ENCODE measurements at regions not wholly inside any gene's neighbourhood (a gene's known extent, or its start where the extent isn't known, plus 50 kb on each side); places are given as distances from the start of the nearest gene placed in this dataset.

DNA sequence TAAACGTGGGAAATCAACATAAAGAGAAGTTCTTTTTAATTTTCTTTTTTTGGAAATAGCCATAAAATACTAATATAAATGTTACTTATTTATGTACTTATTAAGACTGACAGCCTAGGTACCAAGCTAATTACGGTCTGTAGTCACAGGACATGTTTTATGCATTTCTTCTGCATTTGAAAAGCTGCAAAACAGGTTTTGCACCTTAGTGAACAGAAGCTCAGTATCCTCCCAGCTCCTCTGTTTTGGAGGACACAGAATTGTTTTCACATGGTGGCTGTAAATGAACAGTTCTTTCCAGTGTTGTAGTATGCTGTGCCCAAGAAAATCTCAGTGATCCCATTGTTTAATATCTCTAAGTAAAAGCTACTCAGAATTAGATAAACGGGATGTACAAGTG, 1788.0 kb upstream of the TENM3 start:
- DNase-seq (ENCODE audit: low read depth, low spot score) (no peak), ATAC-seq (no peak)
- no peak overlapping the region for H3K4me2 ChIP-seq (ENCODE audit: low read length)
- POLR2A ChIA-PET = no interaction called here
- H3K4me3 ChIP-seq (replicated peaks in 1 of 2; ENCODE audit: low read depth in 1 of 2, low read length in 2 of 2) = no peak overlapping the region
- BruUV-seq (replicated peaks) = no TSS peak
- no peak overlapping the region for H2AFZ ChIP-seq (ENCODE audit: low read depth, low read length, poor library complexity, severe bottlenecking)
- H3K9ac ChIP-seq (ENCODE audit: low read length) = no peak overlapping the region
- TF ChIP-seq TCF7L2 (IDR thresholded peaks at IDR 0.05; ENCODE audit: borderline replicate concordance, extremely low read depth, insufficient read depth, insufficient read length) (no peak), SIN3A (IDR thresholded peaks at IDR 0.05; ENCODE audit: low read depth) (no peak), SP1 (IDR thresholded peaks at IDR 0.05; ENCODE audit: low read depth) (no peak), ZFX (IDR thresholded peaks at IDR 0.05) (no peak), CBX3 (IDR thresholded peaks at IDR 0.05; ENCODE audit: low read depth) (no peak), ELF1 (IDR thresholded peaks at IDR 0.05; ENCODE audit: borderline replicate concordance, low read depth) (no peak), RAD21 (IDR thresholded peaks at IDR 0.05; ENCODE audit: low read depth) (no peak)
- TF ChIP-seq, protein P1, sequence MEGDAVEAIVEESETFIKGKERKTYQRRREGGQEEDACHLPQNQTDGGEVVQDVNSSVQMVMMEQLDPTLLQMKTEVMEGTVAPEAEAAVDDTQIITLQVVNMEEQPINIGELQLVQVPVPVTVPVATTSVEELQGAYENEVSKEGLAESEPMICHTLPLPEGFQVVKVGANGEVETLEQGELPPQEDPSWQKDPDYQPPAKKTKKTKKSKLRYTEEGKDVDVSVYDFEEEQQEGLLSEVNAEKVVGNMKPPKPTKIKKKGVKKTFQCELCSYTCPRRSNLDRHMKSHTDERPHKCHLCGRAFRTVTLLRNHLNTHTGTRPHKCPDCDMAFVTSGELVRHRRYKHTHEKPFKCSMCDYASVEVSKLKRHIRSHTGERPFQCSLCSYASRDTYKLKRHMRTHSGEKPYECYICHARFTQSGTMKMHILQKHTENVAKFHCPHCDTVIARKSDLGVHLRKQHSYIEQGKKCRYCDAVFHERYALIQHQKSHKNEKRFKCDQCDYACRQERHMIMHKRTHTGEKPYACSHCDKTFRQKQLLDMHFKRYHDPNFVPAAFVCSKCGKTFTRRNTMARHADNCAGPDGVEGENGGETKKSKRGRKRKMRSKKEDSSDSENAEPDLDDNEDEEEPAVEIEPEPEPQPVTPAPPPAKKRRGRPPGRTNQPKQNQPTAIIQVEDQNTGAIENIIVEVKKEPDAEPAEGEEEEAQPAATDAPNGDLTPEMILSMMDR (IDR thresholded peaks at IDR 0.05 in 2 of 3, conservative IDR thresholded peaks at IDR 0.05 in 1 of 3; ENCODE audit: borderline replicate concordance in 1 of 3, insufficient read depth in 1 of 3, low read depth in 2 of 3, low read length in 2 of 3) = no peak
- RAD21 ChIA-PET (ENCODE audit: low non-redundant PET in 1 of 2, low total read pairs in 2 of 2, uncharacterized antibody in 2 of 2, unreplicated experiment in 2 of 2) = no interaction called here
- no peaks in the 10 kb centered on the region for H3K36me3 ChIP-seq (ENCODE audit: control insufficient read depth in 1 of 2, insufficient read depth in 2 of 2, low read length in 2 of 2)
- H4K20me1 ChIP-seq (ENCODE audit: insufficient read depth) = no peaks in the 10 kb centered on the region
- peaks cover 0 to 3% of the 10 kb centered on the region in 2 experiments; a peak in 1 of 4 replicates for H3K4me1 ChIP-seq (ENCODE audit: control insufficient read depth in 1 of 2, insufficient read depth in 2 of 2, low read length in 2 of 2)
- no peaks in the 10 kb centered on the region for H3K9me2 ChIP-seq (ENCODE audit: insufficient read depth)
- no peaks in the 10 kb centered on the region for H3K79me2 ChIP-seq (ENCODE audit: insufficient read depth, low read length)
- CTCF ChIA-PET = interaction anchor here (1.2 kb wide), 1 partner anchor 9 kb away, joined by 3 read pairs; no protein-coding TSS in a partner anchor
- intact Hi-C loops (cut with micrococcal nuclease) = no loop called here
- H3K27me3 ChIP-seq (ENCODE audit: insufficient read depth, low read length) = no peaks in the 10 kb centered on the region
- no peak overlapping the region for H3K27ac ChIP-seq (ENCODE audit: low read depth, low read length)
- H3K9me3 ChIP-seq (ENCODE audit: control insufficient read depth in 1 of 2, insufficient read depth in 1 of 2, low read depth in 1 of 2, low read length in 2 of 2) = no peaks in the 10 kb centered on the region

- Histone ChIP-seq H3K4me3 (replicated peaks in 1 of 2; ENCODE audit: low read depth in 1 of 2, low read length in 2 of 2) (no peak overlapping the region), H3K4me2 (ENCODE audit: low read length) (no peak overlapping the region), H3K4me1 (ENCODE audit: control insufficient read depth in 1 of 2, insufficient read depth in 2 of 2, low read length in 2 of 2) (peaks cover 0 to 3% of the 10 kb centered on the region in 2 experiments; a peak in 1 of 4 replicates), H3K9ac (ENCODE audit: low read length) (no peak overlapping the region), H3K79me2 (ENCODE audit: insufficient read depth, low read length) (no peaks in the 10 kb centered on the region), H3K36me3 (ENCODE audit: control insufficient read depth in 1 of 2, insufficient read depth in 2 of 2, low read length in 2 of 2) (no peaks in the 10 kb centered on the region), H3K9me2 (ENCODE audit: insufficient read depth) (no peaks in the 10 kb centered on the region), H3K9me3 (ENCODE audit: control insufficient read depth in 1 of 2, insufficient read depth in 1 of 2, low read depth in 1 of 2, low read length in 2 of 2) (no peaks in the 10 kb centered on the region), H3K27me3 (ENCODE audit: insufficient read depth, low read length) (no peaks in the 10 kb centered on the region), H2AFZ (ENCODE audit: low read depth, low read length, poor library complexity, severe bottlenecking) (no peak overlapping the region), H3K27ac (ENCODE audit: low read depth, low read length) (no peak overlapping the region), H4K20me1 (ENCODE audit: insufficient read depth) (no peaks in the 10 kb centered on the region)
- intact Hi-C loops (cut with micrococcal nuclease) = no loop called here
- ChIA-PET CTCF (interaction anchor here (1.4 kb wide), 1 partner anchor 7 kb away, joined by 3 read pairs; no protein-coding TSS in a partner anchor), POLR2A (no interaction called here), RAD21 (ENCODE audit: low non-redundant PET in 1 of 2, low total read pairs in 2 of 2, uncharacterized antibody in 2 of 2, unreplicated experiment in 2 of 2) (no interaction called here)
- DNase-seq (ENCODE audit: low read depth, low spot score) (no peak), ATAC-seq (peak; percentile 90)
- no TSS peak for BruUV-seq (replicated peaks)
- TF ChIP-seq ZBTB33 (IDR thresholded peaks at IDR 0.05; ENCODE audit: extremely low read depth, insufficient replicate concordance, low read length) (no peak), RAD21 (IDR thresholded peaks at IDR 0.05; ENCODE audit: low read depth) (peak; percentile 16; the same call in 1 of the 2 replicates)
- TF ChIP-seq, protein P1 (IDR thresholded peaks at IDR 0.05 in 2 of 3, conservative IDR thresholded peaks at IDR 0.05 in 1 of 3; ENCODE audit: borderline replicate concordance in 1 of 3, insufficient read depth in 1 of 3, low read depth in 2 of 3, low read length in 2 of 3) = peak in 2 of 3 experiments; percentile 25 to 51; a peak in 2 of 6 replicates
Measured at GRCh38 chr4:180456928-180457327, 1786.3 kb upstream of the TENM3 start.

All from HCT116 (cell line).